CD4-positive, CD25-positive, alpha-beta regulatory T cell (primary cell): ENCODE measurements at regions not wholly inside any gene's neighbourhood (a gene's known extent, or its start where the extent isn't known, plus 50 kb on each side); places are given as distances from the start of the nearest gene placed in this dataset.
"Not testable (repeated sequence)": the region's sequence is repeated elsewhere in the genome, so short reads cannot be mapped to it uniquely, and the experiment has no call there.

ENCODE experiments used
- ATAC-seq, 2 donors: fragments of 150-1000 bp; cut with Tn5 transposase; one replicate each; pipeline ENCODE4 v1.10.0; 2021; ENCODE audit warnings: low read depth in 2 of 2, moderate number of reproducible peaks in 2 of 2, moderate library complexity in 1 of 2
- DNase-seq, 3 donors: peaks; one replicate each; pipeline versions ENCODE4 v3.0.0 to v3.0.0-alpha.2; 2012 to 2022; ENCODE audit warnings: mixed read lengths in 1 of 3
- H3K27ac ChIP-seq: one replicate; pipeline ENCODE4 v1.7.0; 2013; ENCODE audit warnings: mild to moderate bottlenecking, low read length; ENCODE audit not compliant: insufficient read depth, poor library complexity, severe bottlenecking
- H3K27me3 ChIP-seq: one replicate; pipeline ENCODE4 v1.7.0; 2013; ENCODE audit warnings: low read length; ENCODE audit not compliant: control insufficient read depth, insufficient read depth
- H3K36me3 ChIP-seq: one replicate; pipeline ENCODE4 v1.7.0; 2013; ENCODE audit warnings: mild to moderate bottlenecking, low read length, moderate library complexity; ENCODE audit not compliant: control insufficient read depth, insufficient read depth
- H3K4me1 ChIP-seq: 2 replicates; pipeline ENCODE4 v1.7.0; 2013; ENCODE audit warnings: mild to moderate bottlenecking, low read length; ENCODE audit not compliant: insufficient read depth, control insufficient read depth, poor library complexity, severe bottlenecking
- H3K4me3 ChIP-seq: one replicate; pipeline ENCODE4 v1.7.0; 2013; ENCODE audit warnings: low read depth, mild to moderate bottlenecking, low read length, moderate library complexity
- H3K9me3 ChIP-seq, 2 experiments: 1 replicate in 1 of 2; 2 replicates in 1 of 2; pipeline ENCODE4 v1.7.0; 2013; ENCODE audit warnings: low read length in 2 of 2, mild to moderate bottlenecking in 1 of 2, moderate library complexity in 1 of 2; ENCODE audit not compliant: control insufficient read depth in 2 of 2
- H3K27ac Mint-ChIP-seq, 3 donors: one replicate each; pipeline ENCODE4 v1.8.0; 2020 to 2022; ENCODE audit warnings: mild to moderate bottlenecking in 3 of 3, mixed read lengths in 3 of 3, moderate library complexity in 2 of 3
- H3K27me3 Mint-ChIP-seq: one replicate; pipeline ENCODE4 v1.8.0; 2022; ENCODE audit warnings: mild to moderate bottlenecking, mixed read lengths
- H3K36me3 Mint-ChIP-seq: one replicate; pipeline ENCODE4 v1.8.0; 2020; ENCODE audit warnings: mixed read lengths
- H3K4me1 Mint-ChIP-seq, 4 donors: one replicate each; pipeline ENCODE4 v1.8.0; 2020 to 2022; ENCODE audit warnings: mixed read lengths in 4 of 4, mild to moderate bottlenecking in 1 of 4
- H3K4me3 Mint-ChIP-seq, 4 donors: one replicate each; pipeline ENCODE4 v1.8.0; 2020 to 2022; ENCODE audit warnings: mild to moderate bottlenecking in 4 of 4, mixed read lengths in 4 of 4, moderate library complexity in 3 of 4
- H3K9me3 Mint-ChIP-seq, 7 donors: one replicate each; pipeline ENCODE4 v1.8.0; 2020 to 2022; ENCODE audit warnings: mixed read lengths in 7 of 7, mild to moderate bottlenecking in 3 of 7, moderate library complexity in 2 of 7

GRCh38 chr21:34279285-34279684 lies 84.5 kb upstream of the KCNE2 start:
- Mint-ChIP-seq H3K27ac (no peak overlapping the region), H3K9me3 (peaks cover 0 to 3% (median 0%) of the 10 kb centered on the region in 7 donors), H3K4me1 (no peaks in the 10 kb centered on the region), H3K4me3 (no peak overlapping the region), H3K27me3 (no peaks in the 10 kb centered on the region), H3K36me3 (no peaks in the 10 kb centered on the region)
- Histone ChIP-seq H3K4me1 (no peaks in the 10 kb centered on the region), H3K27ac (no peak overlapping the region), H3K9me3 (no peaks in the 10 kb centered on the region), H3K4me3 (no peak overlapping the region), H3K36me3 (no peaks in the 10 kb centered on the region), H3K27me3 (no peaks in the 10 kb centered on the region)
- ATAC-seq (no peak), DNase-seq (no peak)

- Mint-ChIP-seq H3K27me3 (no peaks in the 10 kb centered on the region), H3K9me3 (peaks cover 0 to 3% (median 0%) of the 10 kb centered on the region in 7 donors), H3K4me3 (no peak overlapping the region), H3K4me1 (no peaks in the 10 kb centered on the region), H3K36me3 (no peaks in the 10 kb centered on the region), H3K27ac (no peak overlapping the region)
- ATAC-seq, result no peak
- no peak for DNase-seq
- no peaks in the 10 kb centered on the region for H3K9me3 ChIP-seq
- H3K27ac ChIP-seq, result no peak overlapping the region
- no peaks in the 10 kb centered on the region for H3K27me3 ChIP-seq
- H3K4me1 ChIP-seq, result no peaks in the 10 kb centered on the region
- no peak overlapping the region for H3K4me3 ChIP-seq
- H3K36me3 ChIP-seq, result no peaks in the 10 kb centered on the region
Measured at GRCh38 chr21:34279883-34280282, 83.9 kb upstream of the KCNE2 start.

- Mint-ChIP-seq H3K27ac (no peak overlapping the region), H3K9me3 (peaks cover 0 to 3% (median 0%) of the 10 kb centered on the region in 7 donors), H3K4me1 (no peaks in the 10 kb centered on the region), H3K27me3 (no peaks in the 10 kb centered on the region), H3K36me3 (no peaks in the 10 kb centered on the region), H3K4me3 (no peak overlapping the region)
- Histone ChIP-seq H3K9me3 (no peaks in the 10 kb centered on the region), H3K27ac (no peak overlapping the region), H3K27me3 (no peaks in the 10 kb centered on the region), H3K4me3 (no peak overlapping the region), H3K4me1 (no peaks in the 10 kb centered on the region), H3K36me3 (no peaks in the 10 kb centered on the region)
- DNase-seq (no peak), ATAC-seq (no peak)
Measured at GRCh38 chr21:34280389-34280795, 83.4 kb upstream of the KCNE2 start.

GRCh38 chr21:34280959-34281358 lies 82.8 kb upstream of the KCNE2 start:
- Histone ChIP-seq H3K4me3 (no peak overlapping the region), H3K4me1 (no peaks in the 10 kb centered on the region), H3K27me3 (no peaks in the 10 kb centered on the region), H3K27ac (no peak overlapping the region), H3K36me3 (no peaks in the 10 kb centered on the region), H3K9me3 (peaks cover 0 to 3% of the 10 kb centered on the region in 2 experiments)
- H3K4me1 Mint-ChIP-seq, result no peaks in the 10 kb centered on the region
- no peak for ATAC-seq
- H3K27me3 Mint-ChIP-seq, result no peaks in the 10 kb centered on the region
- no peaks in the 10 kb centered on the region for H3K36me3 Mint-ChIP-seq
- peaks cover 0 to 3% (median 0%) of the 10 kb centered on the region in 7 donors for H3K9me3 Mint-ChIP-seq
- no peak for DNase-seq
- no peak overlapping the region for H3K4me3 Mint-ChIP-seq
- H3K27ac Mint-ChIP-seq, result peak overlapping the region in 1 of 3 donors; percentile 54

- no peak for DNase-seq
- Histone ChIP-seq H3K36me3 (no peaks in the 10 kb centered on the region), H3K27ac (no peak overlapping the region), H3K4me3 (no peak overlapping the region), H3K4me1 (no peaks in the 10 kb centered on the region), H3K9me3 (peaks cover 5 to 6% of the 10 kb centered on the region in 2 experiments), H3K27me3 (no peaks in the 10 kb centered on the region)
- no peaks in the 10 kb centered on the region for H3K36me3 Mint-ChIP-seq
- no peak for ATAC-seq
- H3K27ac Mint-ChIP-seq, result no peak overlapping the region
- H3K9me3 Mint-ChIP-seq, result peaks cover 0 to 14% (median 3%) of the 10 kb centered on the region in 7 donors
- no peaks in the 10 kb centered on the region for H3K4me1 Mint-ChIP-seq
- H3K27me3 Mint-ChIP-seq, result no peaks in the 10 kb centered on the region
- H3K4me3 Mint-ChIP-seq, result no peak overlapping the region
Measured at GRCh38 chr21:34282223-34282622, 81.6 kb upstream of the KCNE2 start.

- H3K4me3 ChIP-seq, result no peak overlapping the region
- no peak for DNase-seq
- no peaks in the 10 kb centered on the region for H3K36me3 Mint-ChIP-seq
- H3K9me3 ChIP-seq, result peaks cover 9 to 15% of the 10 kb centered on the region in 2 experiments
- H3K27me3 ChIP-seq, result no peaks in the 10 kb centered on the region
- H3K36me3 ChIP-seq, result no peaks in the 10 kb centered on the region
- no peak overlapping the region for H3K27ac ChIP-seq
- peaks cover 0 to 30% (median 14%) of the 10 kb centered on the region in 7 donors for H3K9me3 Mint-ChIP-seq
- no peaks in the 10 kb centered on the region for H3K4me1 Mint-ChIP-seq
- ATAC-seq, result no peak
- H3K4me1 ChIP-seq, result no peaks in the 10 kb centered on the region
- no peak overlapping the region for H3K27ac Mint-ChIP-seq
- H3K27me3 Mint-ChIP-seq, result no peaks in the 10 kb centered on the region
- H3K4me3 Mint-ChIP-seq, result no peak overlapping the region
Measured at GRCh38 chr21:34284666-34285065, 79.1 kb upstream of the KCNE2 start.

GRCh38 chr21:34288042-34288441 lies 75.8 kb upstream of the KCNE2 start:
- not testable (repeated sequence) for H3K4me1 ChIP-seq, H3K27ac ChIP-seq, DNase-seq, H3K4me3 Mint-ChIP-seq, H3K27me3 ChIP-seq, H3K36me3 Mint-ChIP-seq, ATAC-seq, H3K4me3 ChIP-seq, H3K27me3 Mint-ChIP-seq, H3K36me3 ChIP-seq, H3K4me1 Mint-ChIP-seq, H3K27ac Mint-ChIP-seq
- peaks cover 3 to 30% (median 14%) of the 10 kb centered on the region in 7 donors for H3K9me3 Mint-ChIP-seq
- peaks cover 9 to 15% of the 10 kb centered on the region in 2 experiments for H3K9me3 ChIP-seq

- peaks cover 3 to 30% (median 14%) of the 10 kb centered on the region in 7 donors for H3K9me3 Mint-ChIP-seq
Measured at GRCh38 chr21:34289856-34290255, 74.0 kb upstream of the KCNE2 start.

More at GRCh38 chr21:34289856-34290255, 74.0 kb upstream of the KCNE2 start:
- ATAC-seq (no peak), DNase-seq (no peak)
- Mint-ChIP-seq H3K4me1 (no peaks in the 10 kb centered on the region), H3K4me3 (no peak overlapping the region), H3K36me3 (no peaks in the 10 kb centered on the region), H3K27ac (no peak overlapping the region), H3K27me3 (no peaks in the 10 kb centered on the region)
- H3K9me3 ChIP-seq, result peaks cover 9 to 15% of the 10 kb centered on the region in 2 experiments
- no peaks in the 10 kb centered on the region for H3K27me3 ChIP-seq
- H3K36me3 ChIP-seq, result no peaks in the 10 kb centered on the region
- no peaks in the 10 kb centered on the region for H3K4me1 ChIP-seq
- no peak overlapping the region for H3K4me3 ChIP-seq
- H3K27ac ChIP-seq, result no peak overlapping the region
